ENCODE measurements at regions not wholly inside any gene's neighbourhood (a gene's known extent, or its start where the extent isn't known, plus 50 kb on each side); places are given as distances from the start of the nearest gene placed in this dataset.

DNA sequence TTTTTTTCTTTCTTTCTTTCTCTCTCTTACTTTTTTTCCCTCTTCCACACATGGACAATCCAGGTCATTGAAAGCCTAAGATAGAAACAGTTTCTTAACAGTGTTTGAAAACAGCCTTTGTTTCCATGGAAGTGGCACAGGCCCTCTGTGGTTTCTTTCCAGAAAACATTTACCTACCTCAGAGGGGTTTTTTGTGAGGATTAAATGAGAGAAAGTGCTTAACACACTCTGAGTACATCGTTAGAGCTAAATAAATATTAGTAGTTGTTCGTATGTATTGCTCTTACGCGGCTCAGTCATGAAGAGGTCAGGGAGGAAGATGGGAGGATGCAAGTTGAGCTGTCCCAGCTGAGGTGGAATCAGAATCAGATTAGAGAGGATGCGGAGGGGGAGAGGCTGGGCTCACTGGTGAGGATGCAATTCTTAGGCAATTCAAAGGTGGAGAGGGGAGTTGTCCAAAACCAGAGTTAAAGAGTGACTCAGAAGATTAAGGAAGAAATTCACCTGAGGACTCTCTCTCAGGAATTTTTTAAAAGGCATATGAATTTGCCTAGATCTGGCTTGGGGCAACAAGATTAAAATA is 345.4 kb downstream of the PMP22 start:
- no peak overlapping the region for H3K4me3 ChIP-seq (ENCODE audit: low read depth, low read length)
- no peak for DNase-seq (ENCODE audit: low read depth)
- TF ChIP-seq, protein P1, sequence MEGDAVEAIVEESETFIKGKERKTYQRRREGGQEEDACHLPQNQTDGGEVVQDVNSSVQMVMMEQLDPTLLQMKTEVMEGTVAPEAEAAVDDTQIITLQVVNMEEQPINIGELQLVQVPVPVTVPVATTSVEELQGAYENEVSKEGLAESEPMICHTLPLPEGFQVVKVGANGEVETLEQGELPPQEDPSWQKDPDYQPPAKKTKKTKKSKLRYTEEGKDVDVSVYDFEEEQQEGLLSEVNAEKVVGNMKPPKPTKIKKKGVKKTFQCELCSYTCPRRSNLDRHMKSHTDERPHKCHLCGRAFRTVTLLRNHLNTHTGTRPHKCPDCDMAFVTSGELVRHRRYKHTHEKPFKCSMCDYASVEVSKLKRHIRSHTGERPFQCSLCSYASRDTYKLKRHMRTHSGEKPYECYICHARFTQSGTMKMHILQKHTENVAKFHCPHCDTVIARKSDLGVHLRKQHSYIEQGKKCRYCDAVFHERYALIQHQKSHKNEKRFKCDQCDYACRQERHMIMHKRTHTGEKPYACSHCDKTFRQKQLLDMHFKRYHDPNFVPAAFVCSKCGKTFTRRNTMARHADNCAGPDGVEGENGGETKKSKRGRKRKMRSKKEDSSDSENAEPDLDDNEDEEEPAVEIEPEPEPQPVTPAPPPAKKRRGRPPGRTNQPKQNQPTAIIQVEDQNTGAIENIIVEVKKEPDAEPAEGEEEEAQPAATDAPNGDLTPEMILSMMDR (IDR thresholded peaks at IDR 0.05; ENCODE audit: control insufficient read depth, extremely low read depth, insufficient read depth), result no peak

DNA sequence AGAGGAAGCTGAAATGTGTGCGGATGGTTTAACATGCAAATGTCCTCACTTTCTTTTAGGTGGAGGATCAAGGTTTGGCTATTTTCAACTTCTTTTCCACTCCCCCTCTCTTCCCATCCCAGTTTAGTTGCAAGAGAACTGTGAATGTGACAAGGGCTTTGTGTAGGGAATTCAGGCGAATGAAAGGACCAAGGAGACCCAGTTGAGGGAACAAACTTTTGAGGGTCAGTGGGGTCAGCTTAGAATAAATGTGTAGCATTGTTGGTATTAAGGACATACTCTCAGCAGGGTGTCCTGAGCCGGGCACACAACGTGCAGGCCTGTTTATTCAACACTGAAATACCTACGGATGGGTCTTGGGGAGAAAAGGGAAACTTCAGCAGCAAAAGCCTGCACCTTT is 346.0 kb downstream of the PMP22 start:
- no peak overlapping the region for H3K4me3 ChIP-seq (ENCODE audit: low read depth, low read length)
- DNase-seq (ENCODE audit: low read depth), result peak; percentile 10
- TF ChIP-seq, protein P1 (IDR thresholded peaks at IDR 0.05; ENCODE audit: control insufficient read depth, extremely low read depth, insufficient read depth), result no peak

DNA sequence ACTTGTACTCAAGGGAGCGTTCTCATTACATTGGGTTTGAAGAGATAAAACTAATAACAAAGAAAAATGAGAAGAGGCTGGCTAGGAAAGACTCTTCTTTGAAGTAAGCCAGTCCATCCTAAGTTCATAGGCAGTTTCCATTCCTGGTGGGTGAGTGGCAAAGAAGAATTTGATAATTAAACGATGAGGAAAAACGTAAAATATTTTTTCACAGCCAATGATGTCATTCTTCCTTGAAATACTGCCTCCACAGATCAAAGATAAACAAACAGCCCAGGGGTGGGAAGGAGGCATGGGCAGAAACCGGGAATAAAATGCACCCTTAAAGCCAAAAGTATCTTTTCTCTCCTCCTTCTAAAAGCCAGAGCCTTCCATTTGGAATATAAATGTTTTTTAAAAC is 346.6 kb downstream of the PMP22 start:
- TF ChIP-seq, protein P1 (IDR thresholded peaks at IDR 0.05; ENCODE audit: control insufficient read depth, extremely low read depth, insufficient read depth), result no peak
- no peak for DNase-seq (ENCODE audit: low read depth)
- H3K4me3 ChIP-seq (ENCODE audit: low read depth, low read length), result no peak overlapping the region

DNA sequence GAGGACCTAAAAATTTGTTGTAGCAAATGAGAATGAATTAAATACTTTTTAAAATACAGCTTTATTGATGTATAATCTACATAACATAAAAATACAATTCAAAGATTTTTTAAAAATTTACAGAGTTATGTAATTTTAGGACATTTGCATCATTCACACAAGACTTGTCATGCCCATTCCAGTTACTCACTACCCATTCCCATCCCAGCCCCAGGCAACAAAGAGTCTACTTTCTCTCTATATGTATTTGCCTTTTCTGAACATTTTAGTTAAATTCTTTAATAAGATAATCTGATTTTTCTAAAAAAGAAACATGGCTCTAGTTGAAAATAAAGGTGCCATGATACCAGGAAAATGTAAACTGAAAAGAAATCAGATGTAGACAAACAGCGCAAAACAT is 354.2 kb downstream of the PMP22 start:
- H3K4me3 ChIP-seq (ENCODE audit: low read depth, low read length), result no peak overlapping the region
- no peak for DNase-seq (ENCODE audit: low read depth)
- TF ChIP-seq, protein P1 (IDR thresholded peaks at IDR 0.05; ENCODE audit: control insufficient read depth, extremely low read depth, insufficient read depth), result no peak

DNA sequence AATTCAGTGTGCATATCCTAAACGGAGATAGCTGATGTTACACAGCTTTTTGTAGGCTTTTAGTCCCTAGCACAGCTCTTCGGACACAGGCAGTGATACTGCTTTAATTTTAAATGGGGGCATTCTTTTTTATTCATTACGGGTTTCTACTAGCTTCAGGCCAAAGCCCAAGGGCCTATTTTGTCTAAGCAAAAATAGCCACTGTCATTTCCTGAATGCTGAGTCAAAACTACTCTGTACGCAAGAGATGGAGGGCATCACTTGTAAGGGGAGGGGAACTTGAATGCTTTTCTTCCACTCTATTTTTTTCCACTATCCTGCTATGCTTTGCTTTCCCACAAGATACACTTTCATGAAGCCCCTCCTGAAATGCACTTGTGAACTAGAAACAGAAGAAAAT is 360.7 kb downstream of the PMP22 start:
- TF ChIP-seq, protein P1 (IDR thresholded peaks at IDR 0.05; ENCODE audit: control insufficient read depth, extremely low read depth, insufficient read depth), result no peak
- no peak overlapping the region for H3K4me3 ChIP-seq (ENCODE audit: low read depth, low read length)
- no peak for DNase-seq (ENCODE audit: low read depth)

DNA sequence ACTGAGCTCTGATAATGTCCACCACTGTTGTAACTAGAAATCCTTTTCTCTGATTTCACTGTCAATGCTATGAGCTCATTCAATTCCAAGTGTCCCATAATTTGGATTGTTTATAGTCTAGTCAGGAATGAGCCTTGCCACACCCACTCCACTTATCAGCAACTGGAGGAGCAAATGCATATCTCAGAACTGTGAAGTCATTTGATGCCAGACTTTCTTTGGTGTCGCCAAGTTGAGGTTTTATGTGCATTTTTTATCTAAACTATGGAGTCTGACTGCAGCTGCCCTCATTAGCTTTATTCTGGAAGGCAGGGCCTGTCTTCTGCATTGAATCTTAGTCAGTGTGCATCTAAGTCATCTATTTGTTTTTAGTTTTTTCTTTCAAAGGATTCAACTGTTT is 361.3 kb downstream of the PMP22 start:
- no peak overlapping the region for H3K4me3 ChIP-seq (ENCODE audit: low read depth, low read length)
- no peak for DNase-seq (ENCODE audit: low read depth)
- TF ChIP-seq, protein P1 (IDR thresholded peaks at IDR 0.05; ENCODE audit: control insufficient read depth, extremely low read depth, insufficient read depth), result no peak

DNA sequence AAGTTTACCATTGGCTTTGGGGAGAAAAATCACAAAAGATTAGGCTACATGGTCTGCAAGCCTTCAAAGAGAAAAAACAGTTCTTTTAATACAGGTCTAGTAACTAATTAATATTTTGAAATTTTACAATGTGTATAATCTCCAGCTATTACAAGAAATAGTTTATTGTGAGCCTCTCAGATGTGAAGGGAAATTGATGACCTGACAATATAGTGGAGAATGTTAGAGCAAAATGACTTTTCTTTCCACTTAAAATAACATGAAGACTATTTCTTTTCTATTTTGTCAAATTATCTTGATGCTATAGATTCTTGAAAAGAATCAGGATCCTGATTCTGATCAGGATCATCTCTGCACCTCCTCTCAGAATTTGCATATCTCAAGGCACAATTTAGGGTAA is 362.3 kb downstream of the PMP22 start:
- DNase-seq (ENCODE audit: low read depth), result no peak
- TF ChIP-seq, protein P1 (IDR thresholded peaks at IDR 0.05; ENCODE audit: control insufficient read depth, extremely low read depth, insufficient read depth), result no peak
- no peak overlapping the region for H3K4me3 ChIP-seq (ENCODE audit: low read depth, low read length)
